ENCODE measurements at regions not wholly inside any gene's neighbourhood (a gene's known extent, or its start where the extent isn't known, plus 50 kb on each side); places are given as distances from the start of the nearest gene placed in this dataset.

- Histone ChIP-seq H3K9ac (ENCODE audit: insufficient read length, low read depth) (no peak overlapping the region), H3K27me3 (ENCODE audit: insufficient read depth, insufficient read length) (no peaks in the 10 kb centered on the region), H3K36me3 (ENCODE audit: insufficient read depth, insufficient read length, low read length) (no peaks in the 10 kb centered on the region), H3K9me3 (ENCODE audit: insufficient read depth, low read length) (no peaks in the 10 kb centered on the region), H3K4me3 (ENCODE audit: insufficient read length, low read depth) (no peak overlapping the region), H3K4me1 (ENCODE audit: insufficient read depth, insufficient read length) (no peaks in the 10 kb centered on the region)
- DNase-seq (ENCODE audit: low read depth, low spot score) = no peak
- TF ChIP-seq YY1 (IDR thresholded peaks at IDR 0.05; ENCODE audit: insufficient read depth, insufficient read length) (no peak), ZNF274 (IDR thresholded peaks at IDR 0.05; ENCODE audit: low read depth, low read length) (no peak), SUZ12 (IDR thresholded peaks at IDR 0.05; ENCODE audit: extremely low read depth, insufficient read depth, insufficient read length) (no peak)
Measured at GRCh38 chr20:53878262-53879047, 191.9 kb downstream of the BCAS1 start.

- TF ChIP-seq YY1 (IDR thresholded peaks at IDR 0.05; ENCODE audit: insufficient read depth, insufficient read length) (no peak), SUZ12 (IDR thresholded peaks at IDR 0.05; ENCODE audit: extremely low read depth, insufficient read depth, insufficient read length) (no peak), ZNF274 (IDR thresholded peaks at IDR 0.05; ENCODE audit: low read depth, low read length) (no peak)
- Histone ChIP-seq H3K9me3 (ENCODE audit: insufficient read depth, low read length) (no peaks in the 10 kb centered on the region), H3K4me3 (ENCODE audit: insufficient read length, low read depth) (no peak overlapping the region), H3K36me3 (ENCODE audit: insufficient read depth, insufficient read length, low read length) (no peaks in the 10 kb centered on the region), H3K4me1 (ENCODE audit: insufficient read depth, insufficient read length) (peaks cover 2% of the 10 kb centered on the region), H3K27me3 (ENCODE audit: insufficient read depth, insufficient read length) (no peaks in the 10 kb centered on the region), H3K9ac (ENCODE audit: insufficient read length, low read depth) (no peak overlapping the region)
- no peak for DNase-seq (ENCODE audit: low read depth, low spot score)
Measured at GRCh38 chr20:53876956-53877355, 193.4 kb downstream of the BCAS1 start.

GRCh38 chr20:53876470-53876869, 193.9 kb downstream of the BCAS1 start:
- Histone ChIP-seq H3K4me1 (ENCODE audit: insufficient read depth, insufficient read length) (peaks cover 2% of the 10 kb centered on the region), H3K27me3 (ENCODE audit: insufficient read depth, insufficient read length) (no peaks in the 10 kb centered on the region), H3K9me3 (ENCODE audit: insufficient read depth, low read length) (no peaks in the 10 kb centered on the region), H3K9ac (ENCODE audit: insufficient read length, low read depth) (no peak overlapping the region), H3K4me3 (ENCODE audit: insufficient read length, low read depth) (no peak overlapping the region), H3K36me3 (ENCODE audit: insufficient read depth, insufficient read length, low read length) (no peaks in the 10 kb centered on the region)
- no peak for DNase-seq (ENCODE audit: low read depth, low spot score)
- TF ChIP-seq YY1 (IDR thresholded peaks at IDR 0.05; ENCODE audit: insufficient read depth, insufficient read length) (no peak), SUZ12 (IDR thresholded peaks at IDR 0.05; ENCODE audit: extremely low read depth, insufficient read depth, insufficient read length) (no peak)

- Histone ChIP-seq H3K36me3 (ENCODE audit: insufficient read depth, insufficient read length, low read length) (no peaks in the 10 kb centered on the region), H3K4me1 (ENCODE audit: insufficient read depth, insufficient read length) (peaks cover 2% of the 10 kb centered on the region), H3K27me3 (ENCODE audit: insufficient read depth, insufficient read length) (no peaks in the 10 kb centered on the region), H3K9ac (ENCODE audit: insufficient read length, low read depth) (no peak overlapping the region), H3K4me3 (ENCODE audit: insufficient read length, low read depth) (no peak overlapping the region), H3K9me3 (ENCODE audit: insufficient read depth, low read length) (no peaks in the 10 kb centered on the region)
- TF ChIP-seq ZNF274 (IDR thresholded peaks at IDR 0.05; ENCODE audit: low read depth, low read length) (no peak), SUZ12 (IDR thresholded peaks at IDR 0.05; ENCODE audit: extremely low read depth, insufficient read depth, insufficient read length) (no peak), YY1 (IDR thresholded peaks at IDR 0.05; ENCODE audit: insufficient read depth, insufficient read length) (no peak)
- DNase-seq (ENCODE audit: low read depth, low spot score) = no peak
Measured at GRCh38 chr20:53875452-53875851, 194.9 kb downstream of the BCAS1 start.

GRCh38 chr20:53874706-53875105, 195.7 kb downstream of the BCAS1 start:
- DNase-seq (ENCODE audit: low read depth, low spot score) = no peak
- Histone ChIP-seq H3K4me3 (ENCODE audit: insufficient read length, low read depth) (no peak overlapping the region), H3K27me3 (ENCODE audit: insufficient read depth, insufficient read length) (no peaks in the 10 kb centered on the region), H3K4me1 (ENCODE audit: insufficient read depth, insufficient read length) (peaks cover 2% of the 10 kb centered on the region), H3K9me3 (ENCODE audit: insufficient read depth, low read length) (no peaks in the 10 kb centered on the region), H3K9ac (ENCODE audit: insufficient read length, low read depth) (no peak overlapping the region), H3K36me3 (ENCODE audit: insufficient read depth, insufficient read length, low read length) (no peaks in the 10 kb centered on the region)
- TF ChIP-seq SUZ12 (IDR thresholded peaks at IDR 0.05; ENCODE audit: extremely low read depth, insufficient read depth, insufficient read length) (no peak), ZNF274 (IDR thresholded peaks at IDR 0.05; ENCODE audit: low read depth, low read length) (no peak), YY1 (IDR thresholded peaks at IDR 0.05; ENCODE audit: insufficient read depth, insufficient read length) (no peak)

GRCh38 chr20:53874104-53874503, 196.3 kb downstream of the BCAS1 start:
- H3K9me3 ChIP-seq (ENCODE audit: insufficient read depth, low read length) = no peaks in the 10 kb centered on the region
- no peaks in the 10 kb centered on the region for H3K36me3 ChIP-seq (ENCODE audit: insufficient read depth, insufficient read length, low read length)
- DNase-seq (ENCODE audit: low read depth, low spot score) = no peak
- H3K4me3 ChIP-seq (ENCODE audit: insufficient read length, low read depth) = no peak overlapping the region
- H3K4me1 ChIP-seq (ENCODE audit: insufficient read depth, insufficient read length) = peaks cover 2% of the 10 kb centered on the region
- no peak for TF ChIP-seq ZNF274 (IDR thresholded peaks at IDR 0.05; ENCODE audit: low read depth, low read length)
- no peak for TF ChIP-seq YY1 (IDR thresholded peaks at IDR 0.05; ENCODE audit: insufficient read depth, insufficient read length)
- no peak for TF ChIP-seq SUZ12 (IDR thresholded peaks at IDR 0.05; ENCODE audit: extremely low read depth, insufficient read depth, insufficient read length)
- no peak overlapping the region for H3K9ac ChIP-seq (ENCODE audit: insufficient read length, low read depth)
- H3K27me3 ChIP-seq (ENCODE audit: insufficient read depth, insufficient read length) = no peaks in the 10 kb centered on the region

GRCh38 chr20:53873230-53873604, 197.2 kb downstream of the BCAS1 start:
- no peak for TF ChIP-seq SUZ12 (IDR thresholded peaks at IDR 0.05; ENCODE audit: extremely low read depth, insufficient read depth, insufficient read length)
- no peak for TF ChIP-seq ZNF274 (IDR thresholded peaks at IDR 0.05; ENCODE audit: low read depth, low read length)
- TF ChIP-seq YY1 (IDR thresholded peaks at IDR 0.05; ENCODE audit: insufficient read depth, insufficient read length) = no peak
- Histone ChIP-seq H3K4me1 (ENCODE audit: insufficient read depth, insufficient read length) (peaks cover 2% of the 10 kb centered on the region), H3K9me3 (ENCODE audit: insufficient read depth, low read length) (no peaks in the 10 kb centered on the region), H3K4me3 (ENCODE audit: insufficient read length, low read depth) (no peak overlapping the region), H3K9ac (ENCODE audit: insufficient read length, low read depth) (peak overlapping the region; percentile 33), H3K27me3 (ENCODE audit: insufficient read depth, insufficient read length) (no peaks in the 10 kb centered on the region), H3K36me3 (ENCODE audit: insufficient read depth, insufficient read length, low read length) (no peaks in the 10 kb centered on the region)
- no peak for DNase-seq (ENCODE audit: low read depth, low spot score)
